ENCODE measurements at regions not wholly inside any gene's neighbourhood (a gene's known extent, or its start where the extent isn't known, plus 50 kb on each side); places are given as distances from the start of the nearest gene placed in this dataset.
A peak's percentile ranks its signal among the peaks of the same experiment; 100 is the strongest.

GRCh38 chr11:100586361-100587101 is 100.6 kb upstream of the ARHGAP42 start:
- no TSS peak for BruUV-seq (replicated peaks)
- POLR2A ChIA-PET = no interaction called here

More at GRCh38 chr11:100586361-100587101, 100.6 kb upstream of the ARHGAP42 start:
- Histone ChIP-seq H3K9ac (ENCODE audit: insufficient read depth, low read depth, low read length) (no peak overlapping the region), H3K4me2 (ENCODE audit: low read depth, low read length) (no peak overlapping the region), H3K4me1 (ENCODE audit: insufficient read depth, low read length) (no peaks in the 10 kb centered on the region), H3K27me3 (ENCODE audit: control insufficient read depth in 1 of 2, insufficient read depth in 2 of 2, low read length in 2 of 2) (no peaks in the 10 kb centered on the region), H4K20me1 (ENCODE audit: insufficient read depth, low read length) (no peaks in the 10 kb centered on the region), H3K9me3 (ENCODE audit: low read length) (no peaks in the 10 kb centered on the region), H3K4me3 (replicated peaks in 1 of 3; ENCODE audit: insufficient read depth in 1 of 3, low read depth in 2 of 3, low read length in 3 of 3) (no peak overlapping the region), H3K36me3 (replicated peaks in 1 of 2; ENCODE audit: control insufficient read depth in 1 of 2, insufficient read depth in 2 of 2, low read length in 2 of 2) (no peaks in the 10 kb centered on the region), H3K79me2 (ENCODE audit: insufficient read depth, low read length) (no peaks in the 10 kb centered on the region), H3K27ac (ENCODE audit: extremely low read length, insufficient read depth, low read length) (no peak overlapping the region), H2AFZ (ENCODE audit: low read length) (no peak overlapping the region)
- in situ Hi-C loops (cut with HindIII; ENCODE audit: extremely low pct_ligation_motif_present, low pct_unique_long_range_greater_than_20kb) = no loop called here
- DNase-seq (ENCODE audit: low spot score) (no peak), FAIRE-seq (no peak), ATAC-seq (no peak)
- CTCF ChIA-PET (ENCODE audit: low intra/inter-chr PET ratio, low total read pairs) = no interaction called here
- intact Hi-C loops (cut with micrococcal nuclease; ENCODE audit: unreplicated experiment) = no loop called here
- TF ChIP-seq, protein P1, sequence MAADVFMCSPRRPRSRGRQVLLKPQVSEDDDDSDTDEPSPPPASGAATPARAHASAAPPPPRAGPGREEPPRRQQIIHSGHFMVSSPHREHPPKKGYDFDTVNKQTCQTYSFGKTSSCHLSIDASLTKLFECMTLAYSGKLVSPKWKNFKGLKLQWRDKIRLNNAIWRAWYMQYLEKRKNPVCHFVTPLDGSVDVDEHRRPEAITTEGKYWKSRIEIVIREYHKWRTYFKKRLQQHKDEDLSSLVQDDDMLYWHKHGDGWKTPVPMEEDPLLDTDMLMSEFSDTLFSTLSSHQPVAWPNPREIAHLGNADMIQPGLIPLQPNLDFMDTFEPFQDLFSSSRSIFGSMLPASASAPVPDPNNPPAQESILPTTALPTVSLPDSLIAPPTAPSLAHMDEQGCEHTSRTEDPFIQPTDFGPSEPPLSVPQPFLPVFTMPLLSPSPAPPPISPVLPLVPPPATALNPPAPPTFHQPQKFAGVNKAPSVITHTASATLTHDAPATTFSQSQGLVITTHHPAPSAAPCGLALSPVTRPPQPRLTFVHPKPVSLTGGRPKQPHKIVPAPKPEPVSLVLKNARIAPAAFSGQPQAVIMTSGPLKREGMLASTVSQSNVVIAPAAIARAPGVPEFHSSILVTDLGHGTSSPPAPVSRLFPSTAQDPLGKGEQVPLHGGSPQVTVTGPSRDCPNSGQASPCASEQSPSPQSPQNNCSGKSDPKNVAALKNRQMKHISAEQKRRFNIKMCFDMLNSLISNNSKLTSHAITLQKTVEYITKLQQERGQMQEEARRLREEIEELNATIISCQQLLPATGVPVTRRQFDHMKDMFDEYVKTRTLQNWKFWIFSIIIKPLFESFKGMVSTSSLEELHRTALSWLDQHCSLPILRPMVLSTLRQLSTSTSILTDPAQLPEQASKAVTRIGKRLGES (CRISPR knock-in tag; IDR thresholded peaks at IDR 0.05; ENCODE audit: borderline replicate concordance) = no peak
- TF ChIP-seq ZNF780A (CRISPR knock-in tag; IDR thresholded peaks at IDR 0.05) = no peak
- peak; percentile 77 for TF ChIP-seq MNT (IDR thresholded peaks at IDR 0.05)
- WGBS (ENCODE audit: low lambda C conversion rate) = 0% methylated on average over 2 of the region's 2 CpGs
